GM21737 (cell line): ENCODE measurements at regions not wholly inside any gene's neighbourhood (a gene's known extent, or its start where the extent isn't known, plus 50 kb on each side); places are given as distances from the start of the nearest gene placed in this dataset.

Experiments
- ATAC-seq: cut with Tn5 transposase; IDR thresholded peaks from one replicate; pipeline ENCODE4 v1.9.1; 2021; ENCODE audit warnings: mild to moderate bottlenecking, moderate library complexity; ENCODE audit not compliant: unreplicated experiment

DNA sequence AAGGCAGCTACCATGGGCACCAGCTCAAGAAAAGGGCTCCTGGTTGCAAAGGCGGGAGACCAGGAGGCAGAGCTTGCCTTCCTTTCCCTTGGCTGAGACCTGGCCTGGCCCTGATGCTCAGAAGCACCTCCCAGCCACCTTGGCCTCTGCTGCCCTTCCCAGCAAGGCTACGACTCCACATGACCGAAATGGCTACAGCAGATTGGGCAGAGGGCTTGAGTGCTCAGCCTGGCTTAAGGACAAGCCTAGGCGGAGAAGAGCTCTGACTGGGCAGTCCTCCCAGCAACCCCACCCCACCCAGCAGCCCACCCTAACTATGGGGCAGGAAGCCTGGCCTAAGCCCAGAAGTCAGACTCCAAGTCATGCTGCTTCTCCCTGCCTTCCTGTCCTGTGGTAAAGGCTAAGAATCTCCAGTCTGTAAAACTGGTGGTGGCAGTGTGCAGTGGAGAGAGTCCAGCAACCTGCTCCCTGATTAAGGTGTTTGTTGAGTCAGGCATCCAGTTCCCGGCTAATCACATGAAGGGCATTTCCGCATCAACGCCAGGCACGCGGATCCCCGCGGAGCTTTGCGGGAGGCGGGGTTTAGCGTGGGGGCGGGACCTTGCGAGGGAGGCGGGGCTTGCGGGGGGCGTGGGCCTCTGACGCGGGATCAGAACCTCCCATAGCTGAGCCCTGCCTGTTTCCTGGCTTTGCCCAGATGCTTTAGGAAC is 256.0 kb downstream of the BCL11A start:
- no peak for ATAC-seq

GRCh38 chr2:60296219-60296955 is 257.1 kb downstream of the BCL11A start:
- no peak for ATAC-seq

DNA sequence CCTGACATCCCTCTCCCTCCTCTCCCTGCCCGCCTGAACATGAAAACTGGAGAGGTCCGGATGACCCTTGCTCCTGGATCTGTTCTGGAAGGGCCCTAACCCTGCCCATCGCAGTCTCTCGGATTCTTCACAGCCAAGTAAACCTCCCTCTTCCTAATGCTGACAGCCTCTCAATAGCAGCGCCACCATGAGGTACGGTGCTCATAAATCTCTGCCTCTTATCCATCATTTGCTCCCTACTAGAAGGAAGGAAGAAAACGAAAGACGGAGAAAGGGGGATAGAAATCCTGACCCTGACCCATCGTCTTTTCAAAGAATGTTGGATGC is 257.9 kb downstream of the BCL11A start:
- ATAC-seq: no peak

DNA sequence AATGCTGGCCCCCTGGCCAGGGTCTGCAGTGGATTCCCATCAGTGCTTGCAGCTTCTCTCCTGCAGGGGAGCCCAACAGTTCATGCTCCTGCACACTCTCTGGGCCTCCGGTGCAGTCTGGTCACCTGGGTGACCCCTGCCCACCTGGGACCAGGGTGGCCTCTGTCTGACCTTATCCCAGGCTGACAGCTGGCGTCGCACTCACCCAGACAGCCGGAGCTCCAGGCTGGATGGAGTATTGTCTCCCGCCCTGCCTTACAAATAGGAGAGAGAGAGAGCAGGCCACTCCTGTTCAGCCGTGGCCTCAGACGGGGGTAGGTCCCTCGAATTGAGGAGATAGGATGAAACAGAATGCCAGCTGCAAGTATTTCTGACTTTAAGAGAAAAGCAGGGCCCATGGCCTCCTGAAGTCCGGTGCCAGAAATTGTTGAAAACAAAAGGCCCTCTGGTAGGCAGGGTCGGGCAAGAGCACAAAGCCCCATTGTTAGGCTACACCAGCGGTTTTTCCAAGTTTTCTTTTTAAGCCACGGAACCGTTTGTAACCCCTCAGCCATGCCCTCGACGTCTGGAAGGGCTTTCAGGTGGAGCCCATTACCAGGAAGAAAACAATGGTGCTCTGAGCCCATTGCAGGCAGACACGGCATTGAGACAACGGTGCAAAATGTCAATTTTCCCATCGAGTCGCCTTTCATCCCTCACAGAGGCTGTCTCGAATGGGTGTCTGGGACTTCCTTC is 258.4 kb downstream of the BCL11A start:
- no peak for ATAC-seq

DNA sequence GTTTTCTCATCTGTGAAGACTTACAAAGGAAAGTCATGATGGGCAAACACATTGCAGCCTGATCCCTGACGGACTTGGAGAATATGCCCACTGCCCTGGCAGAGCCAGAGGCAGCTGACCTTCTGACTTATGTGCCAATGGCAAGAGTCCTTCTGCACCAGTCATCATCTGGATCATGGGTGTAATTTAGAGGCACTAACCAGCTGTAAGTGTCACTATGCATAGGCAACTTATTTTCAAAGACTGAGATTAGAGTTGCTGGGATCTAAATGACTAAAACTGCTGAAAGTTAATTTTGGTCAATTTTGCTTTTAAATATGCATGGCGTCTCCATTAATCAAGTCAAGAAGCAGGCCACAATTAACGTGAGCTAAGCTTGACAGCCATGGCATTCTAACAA is 261.2 kb downstream of the BCL11A start:
- no peak for ATAC-seq

DNA sequence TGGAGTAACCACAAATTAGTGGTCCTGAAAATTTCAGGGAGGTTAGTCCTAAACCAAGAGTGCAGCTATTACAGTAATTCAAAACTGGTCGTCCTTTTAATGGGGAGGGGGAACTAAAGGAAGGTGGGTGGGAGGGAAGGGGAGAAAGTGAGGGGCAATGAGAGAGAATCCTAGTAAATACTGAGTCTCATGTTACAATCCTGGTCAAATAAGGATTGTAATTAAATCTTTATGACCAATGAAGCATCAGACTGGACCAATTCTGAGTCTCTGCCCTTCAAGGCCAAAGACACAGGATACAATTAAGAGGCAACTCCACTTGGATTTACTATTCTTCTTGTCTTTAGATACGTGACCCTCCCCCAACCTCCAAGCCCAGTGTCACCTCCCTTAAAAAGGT is 262.9 kb downstream of the BCL11A start:
- no peak for ATAC-seq

DNA sequence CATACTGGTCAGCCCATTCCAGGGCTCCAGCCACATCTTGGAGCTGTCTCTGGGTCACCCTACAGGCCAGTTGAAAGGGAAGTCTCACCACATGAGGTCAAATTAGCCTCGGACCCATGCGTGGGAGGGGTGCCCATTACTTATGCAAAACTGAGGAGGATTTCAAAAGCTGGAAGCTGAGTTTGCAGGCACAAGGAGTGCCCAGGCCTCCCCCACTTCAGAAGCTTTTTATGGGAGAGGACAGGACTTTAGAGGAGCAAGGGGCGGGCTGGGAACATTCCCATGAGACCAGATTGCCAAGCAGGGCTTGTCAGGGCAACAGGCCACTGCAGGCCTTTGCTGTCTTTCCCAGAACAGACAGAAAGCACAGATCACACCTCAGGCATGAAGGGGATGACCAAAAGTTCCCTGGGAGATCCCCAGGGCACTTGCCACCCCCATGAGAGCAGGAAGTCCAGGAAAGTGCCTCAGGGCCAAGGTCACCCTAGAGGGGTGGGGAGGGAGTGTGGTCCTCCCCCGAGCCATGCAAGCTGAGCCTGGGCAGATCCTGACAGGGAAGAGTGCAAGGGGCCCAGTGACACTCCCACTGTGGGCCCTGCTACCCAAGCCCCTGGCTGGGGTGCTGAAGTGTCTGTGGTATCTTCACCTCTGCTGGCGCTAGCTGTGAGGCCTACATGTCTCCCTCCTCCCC is 267.7 kb downstream of the BCL11A start:
- no peak for ATAC-seq

GRCh38 chr2:60283626-60284025 is 269.8 kb downstream of the BCL11A start:
- ATAC-seq: no peak

GRCh38 chr2:60282886-60283285 is 270.6 kb downstream of the BCL11A start:
- no peak for ATAC-seq

DNA sequence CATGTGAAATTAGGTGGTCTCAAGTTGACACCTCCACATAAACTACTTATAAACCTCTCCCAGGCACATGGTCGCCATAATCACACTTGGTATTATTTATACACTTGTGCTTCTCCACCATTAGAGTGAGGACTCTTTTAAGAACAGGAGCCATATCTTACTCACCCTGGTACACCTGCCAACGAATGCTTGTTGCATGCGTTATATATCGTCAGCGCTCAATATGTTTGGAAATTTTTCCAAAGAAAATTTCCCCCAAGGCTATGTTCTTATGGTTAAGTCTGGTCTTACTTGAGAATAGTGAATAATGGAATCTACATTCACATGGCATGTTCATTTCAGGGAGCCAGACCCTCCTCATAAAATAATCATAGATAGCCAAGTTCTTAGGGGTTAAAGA is 271.7 kb downstream of the BCL11A start:
- ATAC-seq: no peak

DNA sequence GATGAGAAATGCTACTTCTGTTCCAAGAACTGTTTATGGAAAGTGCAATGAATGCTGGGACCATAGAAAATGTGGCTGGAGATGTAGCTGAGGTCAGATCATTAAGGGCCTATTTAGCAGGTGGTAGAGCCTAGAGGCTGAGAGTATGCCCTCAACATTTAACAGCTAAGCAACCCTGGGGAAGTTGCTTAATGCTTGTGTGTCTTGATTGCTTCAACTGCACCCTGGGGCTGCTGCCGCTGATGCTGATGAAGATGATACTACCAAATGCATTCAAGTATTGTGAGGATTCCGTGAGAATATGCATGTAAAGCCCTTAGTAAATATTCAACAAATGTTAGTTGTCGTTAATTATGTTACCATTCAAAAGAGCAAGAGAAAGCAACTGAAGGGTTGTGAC is 273.2 kb downstream of the BCL11A start:
- ATAC-seq: no peak

DNA sequence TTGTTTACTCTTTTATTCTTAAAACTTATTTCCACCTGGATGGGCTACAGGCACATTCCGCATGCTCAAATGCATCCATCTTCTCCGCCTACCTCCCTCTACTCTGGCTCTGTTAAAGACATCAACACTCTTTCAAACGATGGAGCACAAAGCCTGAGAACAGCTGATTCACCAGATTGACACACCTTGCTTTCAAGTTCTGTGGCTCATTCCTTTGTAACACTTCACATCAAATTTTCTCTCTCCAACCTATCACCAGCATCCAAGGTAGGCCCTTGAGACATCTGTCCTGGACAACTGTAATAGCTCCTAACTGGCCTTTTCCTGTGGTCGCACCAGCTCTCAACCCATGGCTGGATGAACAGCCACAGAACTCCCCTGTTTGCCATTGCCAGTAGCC is 274.5 kb downstream of the BCL11A start:
- ATAC-seq: no peak

GRCh38 chr2:60275958-60276357 is 277.5 kb downstream of the BCL11A start:
- no peak for ATAC-seq

DNA sequence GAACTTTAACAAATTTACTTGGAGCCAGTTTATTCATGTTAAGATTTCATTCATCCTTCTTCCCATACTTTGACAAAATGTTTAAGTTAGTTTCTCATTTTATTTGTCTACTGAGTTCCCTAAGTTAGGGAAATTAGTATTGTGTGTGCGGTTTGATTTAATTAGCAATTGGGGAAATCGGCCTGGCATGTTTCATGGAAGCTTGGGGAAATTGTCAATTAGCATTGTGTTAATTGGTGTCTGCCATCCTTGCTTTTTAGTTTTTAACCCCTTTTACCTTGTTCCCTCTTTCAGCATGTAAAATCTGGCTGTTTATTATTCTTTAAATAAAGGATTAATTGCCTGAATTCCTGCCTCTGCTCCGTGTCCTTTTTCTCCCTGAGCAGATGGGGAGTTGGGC is 279.6 kb downstream of the BCL11A start:
- ATAC-seq: no peak

DNA sequence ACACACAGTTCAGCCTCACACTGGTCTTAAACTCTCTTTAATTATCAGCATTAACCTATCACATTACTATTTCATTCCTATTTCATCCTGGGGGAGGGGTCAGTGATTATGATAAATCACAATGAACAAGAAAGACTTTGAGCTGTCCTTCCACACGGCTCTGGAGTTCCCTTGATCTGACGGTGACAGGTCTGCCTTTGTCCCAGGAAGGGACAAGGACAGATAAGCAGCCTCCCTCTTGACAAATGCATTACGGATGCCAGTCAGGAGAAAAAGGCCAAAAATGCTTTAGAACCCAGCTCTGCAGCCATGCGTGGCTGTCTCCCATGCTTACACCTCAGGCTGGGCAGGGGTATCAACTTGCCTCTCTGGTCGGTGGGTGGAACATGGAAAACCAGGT is 281.7 kb downstream of the BCL11A start:
- no peak for ATAC-seq

- no peak for ATAC-seq
Observed at GRCh38 chr2:60271131-60271530, 282.3 kb downstream of the BCL11A start.

DNA sequence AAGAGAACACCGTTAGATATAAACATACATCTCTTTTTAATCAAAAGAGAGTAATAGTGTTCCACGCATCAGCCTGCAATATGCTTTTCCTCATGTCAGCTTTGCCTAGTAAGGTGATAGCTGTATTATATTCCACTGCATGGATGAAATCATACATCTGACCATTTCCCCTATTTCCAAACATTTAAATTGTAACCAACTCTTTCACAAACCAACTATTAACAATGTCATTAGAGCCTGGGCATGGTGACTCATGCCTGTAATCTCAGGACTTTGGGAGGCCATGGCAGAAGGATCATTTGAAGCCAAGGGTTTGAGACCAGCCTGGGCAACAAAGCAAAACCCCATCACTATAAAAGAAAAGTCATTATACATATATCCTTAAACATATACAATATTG is 284.8 kb downstream of the BCL11A start:
- no peak for ATAC-seq

GRCh38 chr2:60268032-60268431 is 285.4 kb downstream of the BCL11A start:
- no peak for ATAC-seq

GRCh38 chr2:60267122-60267521 is 286.3 kb downstream of the BCL11A start:
- ATAC-seq: no peak

GRCh38 chr2:60262178-60262577 is 291.3 kb downstream of the BCL11A start:
- no peak for ATAC-seq

DNA sequence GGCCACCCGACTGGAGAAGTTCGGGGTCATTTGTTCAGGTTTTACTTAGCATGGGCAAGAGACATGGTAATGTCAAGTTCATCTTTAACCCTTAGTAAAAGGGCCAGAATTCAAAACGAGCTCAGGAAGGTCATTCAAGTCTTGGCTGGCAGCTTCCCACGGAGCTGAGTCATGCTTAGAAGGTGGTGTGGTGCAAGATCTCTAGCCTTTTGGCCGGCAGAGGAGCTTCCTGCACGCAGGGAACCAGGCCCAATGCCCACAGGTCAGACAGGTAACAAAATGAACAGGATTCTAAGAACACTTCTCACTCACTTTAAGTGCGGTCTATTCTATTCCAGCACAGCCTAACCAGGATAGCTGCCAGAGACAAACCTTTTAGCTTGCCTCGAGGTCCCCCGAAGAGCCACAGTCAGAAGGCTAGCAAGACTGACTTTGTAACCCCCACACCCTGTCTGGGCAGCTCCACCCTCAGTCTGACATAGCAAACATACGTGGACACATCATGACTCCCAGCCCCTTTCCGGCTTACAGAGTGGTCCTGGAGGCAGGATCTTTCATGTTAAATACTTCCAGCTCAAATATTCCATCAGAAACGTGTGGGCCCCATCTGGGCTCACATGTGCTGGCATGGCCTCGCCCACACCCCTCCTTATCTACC is 292.7 kb downstream of the BCL11A start:
- ATAC-seq: no peak
